PC-3 (cell line): ENCODE measurements at regions not wholly inside any gene's neighbourhood (a gene's known extent, or its start where the extent isn't known, plus 50 kb on each side); places are given as distances from the start of the nearest gene placed in this dataset.

Experiments used
- EZH2 ChIP-seq: fragments of 300-600 bp; sonication (generic); IDR thresholded peaks from one replicate; pipeline ENCODE4 v1.6.1; 2017; ENCODE audit warnings: antibody characterized with exemption, mild to moderate bottlenecking, low read length; ENCODE audit not compliant: unreplicated experiment
- EZH2phosphoT487 ChIP-seq: fragments of 300-600 bp; sonication (generic); IDR thresholded peaks from 2 replicates; pipeline ENCODE4 v1.6.1; 2018; ENCODE audit warnings: mild to moderate bottlenecking, antibody characterized with exemption, low read length, borderline replicate concordance
- TF ChIP-seq, protein P1 (sequence below): fragments of 300-600 bp; sonication (generic); conservative IDR thresholded peaks from 2 replicates; pipeline ENCODE4 v1.5.1; 2017; ENCODE audit warnings: antibody characterized with exemption, low read depth, mild to moderate bottlenecking, low read length

DNA sequence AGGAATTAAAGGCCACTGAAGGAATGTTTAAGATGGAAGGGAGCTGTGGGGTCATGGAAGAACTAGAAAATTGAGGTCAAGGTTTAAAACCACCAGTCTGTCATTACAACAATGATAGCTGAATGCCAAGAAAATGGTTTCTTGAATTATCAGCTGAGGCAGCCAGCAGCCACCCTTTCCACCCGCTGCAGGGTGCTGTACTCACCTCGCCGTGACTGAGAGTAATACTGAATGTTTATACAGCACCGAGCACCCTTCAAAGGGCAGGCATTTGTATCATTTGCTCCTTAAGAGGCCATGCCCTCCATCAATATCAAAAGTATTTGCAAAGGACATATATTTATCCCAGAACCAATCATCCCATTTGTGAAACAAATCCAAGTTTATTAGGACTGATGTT, 402.8 kb downstream of the VPS13C start:
- TF ChIP-seq, protein P1, sequence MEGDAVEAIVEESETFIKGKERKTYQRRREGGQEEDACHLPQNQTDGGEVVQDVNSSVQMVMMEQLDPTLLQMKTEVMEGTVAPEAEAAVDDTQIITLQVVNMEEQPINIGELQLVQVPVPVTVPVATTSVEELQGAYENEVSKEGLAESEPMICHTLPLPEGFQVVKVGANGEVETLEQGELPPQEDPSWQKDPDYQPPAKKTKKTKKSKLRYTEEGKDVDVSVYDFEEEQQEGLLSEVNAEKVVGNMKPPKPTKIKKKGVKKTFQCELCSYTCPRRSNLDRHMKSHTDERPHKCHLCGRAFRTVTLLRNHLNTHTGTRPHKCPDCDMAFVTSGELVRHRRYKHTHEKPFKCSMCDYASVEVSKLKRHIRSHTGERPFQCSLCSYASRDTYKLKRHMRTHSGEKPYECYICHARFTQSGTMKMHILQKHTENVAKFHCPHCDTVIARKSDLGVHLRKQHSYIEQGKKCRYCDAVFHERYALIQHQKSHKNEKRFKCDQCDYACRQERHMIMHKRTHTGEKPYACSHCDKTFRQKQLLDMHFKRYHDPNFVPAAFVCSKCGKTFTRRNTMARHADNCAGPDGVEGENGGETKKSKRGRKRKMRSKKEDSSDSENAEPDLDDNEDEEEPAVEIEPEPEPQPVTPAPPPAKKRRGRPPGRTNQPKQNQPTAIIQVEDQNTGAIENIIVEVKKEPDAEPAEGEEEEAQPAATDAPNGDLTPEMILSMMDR: no peak
- TF ChIP-seq EZH2 (no peak), EZH2phosphoT487 (no peak)
